ENCODE measurements at regions not wholly inside any gene's neighbourhood (a gene's known extent, or its start where the extent isn't known, plus 50 kb on each side); places are given as distances from the start of the nearest gene placed in this dataset.
A peak's percentile ranks its signal among the peaks of the same experiment; 100 is the strongest.

GRCh38 chr1:29849991-29850757, 613.9 kb downstream of the PTPRU start:
- Histone ChIP-seq H3K4me3 (ENCODE audit: low read depth, low read length) (no peak overlapping the region), H3K36me3 (replicated peaks) (no peaks in the 10 kb centered on the region), H3K27me3 (replicated peaks) (no peaks in the 10 kb centered on the region), H3K27ac (no peak overlapping the region)
- DNase-seq, result no peak
- in situ Hi-C loops (cut with HindIII; ENCODE audit: low pct_ligation_motif_present, low sequenced_read_pairs), result no loop called here
- no peak for TF ChIP-seq CTCF (IDR thresholded peaks at IDR 0.05; ENCODE audit: low read depth, low read length, missing control alignments)

GRCh38 chr1:29849038-29849750, 612.9 kb downstream of the PTPRU start:
- DNase-seq, result peak; percentile 5
- Histone ChIP-seq H3K27ac (no peak overlapping the region), H3K36me3 (replicated peaks) (no peaks in the 10 kb centered on the region), H3K4me3 (ENCODE audit: low read depth, low read length) (no peak overlapping the region), H3K27me3 (replicated peaks) (no peaks in the 10 kb centered on the region)
- TF ChIP-seq CTCF (IDR thresholded peaks at IDR 0.05; ENCODE audit: low read depth, low read length, missing control alignments), result peak; percentile 58
- in situ Hi-C loops (cut with HindIII; ENCODE audit: low pct_ligation_motif_present, low sequenced_read_pairs), result no loop called here

- no peak overlapping the region for H3K4me3 ChIP-seq (ENCODE audit: low read depth, low read length)
- no peak for TF ChIP-seq CTCF (IDR thresholded peaks at IDR 0.05; ENCODE audit: low read depth, low read length, missing control alignments)
- H3K27me3 ChIP-seq (replicated peaks), result no peaks in the 10 kb centered on the region
- DNase-seq, result no peak
- in situ Hi-C loops (cut with HindIII; ENCODE audit: low pct_ligation_motif_present, low sequenced_read_pairs), result no loop called here
- H3K27ac ChIP-seq, result no peak overlapping the region
- no peaks in the 10 kb centered on the region for H3K36me3 ChIP-seq (replicated peaks)
These were observed 609.6 kb downstream of the PTPRU start for GRCh38 chr1:29845910-29846309.

- no peak for TF ChIP-seq CTCF (IDR thresholded peaks at IDR 0.05; ENCODE audit: low read depth, low read length, missing control alignments)
- H3K4me3 ChIP-seq (ENCODE audit: low read depth, low read length), result no peak overlapping the region
- no peaks in the 10 kb centered on the region for H3K36me3 ChIP-seq (replicated peaks)
- no peaks in the 10 kb centered on the region for H3K27me3 ChIP-seq (replicated peaks)
- in situ Hi-C loops (cut with HindIII; ENCODE audit: low pct_ligation_motif_present, low sequenced_read_pairs), result no loop called here
- no peak overlapping the region for H3K27ac ChIP-seq
- no peak for DNase-seq
These were observed 605.8 kb downstream of the PTPRU start for GRCh38 chr1:29842130-29842529.

- no peaks in the 10 kb centered on the region for H3K36me3 ChIP-seq (replicated peaks)
- H3K27me3 ChIP-seq (replicated peaks), result no peaks in the 10 kb centered on the region
- no peak for TF ChIP-seq CTCF (IDR thresholded peaks at IDR 0.05; ENCODE audit: low read depth, low read length, missing control alignments)
- in situ Hi-C loops (cut with HindIII; ENCODE audit: low pct_ligation_motif_present, low sequenced_read_pairs), result no loop called here
- H3K4me3 ChIP-seq (ENCODE audit: low read depth, low read length), result no peak overlapping the region
- no peak overlapping the region for H3K27ac ChIP-seq
- DNase-seq, result no peak
These were observed 603.4 kb downstream of the PTPRU start for GRCh38 chr1:29839726-29840125.
